ENCODE measurements at regions not wholly inside any gene's neighbourhood (a gene's known extent, or its start where the extent isn't known, plus 50 kb on each side); places are given as distances from the start of the nearest gene placed in this dataset.
"Not testable (repeated sequence)": the region's sequence is repeated elsewhere in the genome, so short reads cannot be mapped to it uniquely, and the experiment has no call there.

DNA sequence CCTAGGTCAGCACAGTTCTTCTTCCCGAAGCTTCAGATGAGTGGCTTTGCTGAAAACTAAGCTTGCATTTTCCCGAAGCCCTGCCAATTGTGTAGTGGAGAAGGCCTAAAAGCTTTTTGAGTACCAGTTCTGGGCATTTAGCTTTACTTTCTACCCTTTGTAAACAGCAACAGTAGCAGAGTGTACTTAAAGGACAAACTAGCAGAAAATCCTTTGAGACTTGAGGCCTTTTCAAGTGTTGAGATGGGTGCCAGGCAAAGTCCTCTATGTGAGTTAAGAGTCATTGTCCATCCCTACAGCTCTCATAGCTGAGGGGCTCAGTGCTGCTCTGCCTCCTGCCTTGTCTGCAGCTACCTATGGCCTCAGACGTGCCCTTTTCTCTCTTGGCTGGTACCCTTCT, 368.2 kb downstream of the CCSER2 start:
- ChIA-PET POLR2A (no interaction called here), CTCF (no interaction called here)

DNA sequence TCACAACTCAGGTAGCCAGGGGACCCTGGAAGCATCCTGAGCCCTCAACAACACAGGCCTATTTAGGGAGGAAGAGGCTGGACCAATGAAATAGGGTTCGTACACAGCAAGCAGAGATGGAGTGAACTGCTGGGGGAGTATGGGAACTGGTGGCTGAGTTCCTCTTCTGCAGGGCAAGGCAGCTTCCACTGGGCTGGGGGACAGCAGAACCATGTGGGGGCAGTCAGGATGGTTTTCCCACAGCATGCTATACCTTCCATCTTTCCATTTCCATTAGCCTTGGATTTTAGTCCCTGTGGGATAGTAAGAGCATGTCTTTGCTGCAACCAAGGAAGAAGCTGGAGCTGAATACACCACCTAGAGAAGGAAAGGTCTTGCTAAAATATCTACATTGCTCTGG, 370.6 kb downstream of the CCSER2 start:
- POLR2A ChIA-PET: no interaction called here
- CTCF ChIA-PET: no interaction called here

DNA sequence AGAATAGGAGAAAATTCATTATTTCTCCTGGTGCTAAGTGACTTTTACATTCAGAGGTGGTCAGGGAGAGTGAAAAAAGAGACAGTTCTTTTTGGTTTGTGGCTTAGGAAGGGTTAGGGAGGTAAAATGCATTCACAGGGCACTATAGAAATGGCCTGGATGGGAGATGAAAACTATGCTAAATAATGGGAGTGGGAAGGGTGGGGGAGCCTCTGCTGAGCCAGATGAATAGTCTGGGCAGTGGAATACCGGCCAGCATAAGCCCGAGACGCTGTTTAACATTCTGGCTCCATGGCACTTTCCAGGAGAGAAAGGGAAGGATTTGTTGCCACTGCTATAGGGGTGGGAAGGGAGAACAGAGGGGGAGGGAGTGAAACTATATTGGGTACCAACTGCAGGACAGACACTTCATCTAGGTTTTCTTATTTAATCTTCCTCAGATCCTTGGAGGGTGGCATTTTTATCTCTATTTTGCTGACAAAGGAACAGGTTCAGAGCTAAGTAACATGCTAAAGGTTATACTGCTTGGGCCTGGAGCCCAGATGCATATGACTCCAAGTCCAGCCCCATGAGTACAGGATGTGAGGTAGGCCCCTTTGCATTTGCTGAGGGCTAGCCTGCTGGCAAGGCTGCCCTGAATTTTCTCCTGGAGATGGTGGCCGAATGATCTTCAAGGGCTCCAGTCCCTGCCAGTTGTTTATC, 372.4 kb downstream of the CCSER2 start:
- ChIA-PET CTCF (no interaction called here), POLR2A (no interaction called here)

DNA sequence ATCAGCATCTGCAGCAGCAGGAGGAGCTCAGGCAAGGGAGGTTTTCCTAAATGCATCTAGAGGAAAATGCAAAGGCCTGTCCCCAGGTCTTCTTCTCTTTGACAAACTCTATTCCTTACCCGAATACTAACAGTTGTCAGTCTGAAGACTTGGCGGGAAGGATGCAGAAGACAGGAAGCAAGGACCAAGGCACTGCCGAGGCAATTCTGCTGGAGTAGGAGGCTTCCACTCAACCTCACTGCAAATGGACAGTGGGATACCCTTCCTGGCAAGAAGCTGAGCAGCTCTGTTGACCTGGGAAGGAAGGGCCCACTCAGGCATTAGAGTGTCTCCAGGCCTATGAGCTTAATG, 373.0 kb downstream of the CCSER2 start:
- POLR2A ChIA-PET: no interaction called here
- CTCF ChIA-PET: no interaction called here

DNA sequence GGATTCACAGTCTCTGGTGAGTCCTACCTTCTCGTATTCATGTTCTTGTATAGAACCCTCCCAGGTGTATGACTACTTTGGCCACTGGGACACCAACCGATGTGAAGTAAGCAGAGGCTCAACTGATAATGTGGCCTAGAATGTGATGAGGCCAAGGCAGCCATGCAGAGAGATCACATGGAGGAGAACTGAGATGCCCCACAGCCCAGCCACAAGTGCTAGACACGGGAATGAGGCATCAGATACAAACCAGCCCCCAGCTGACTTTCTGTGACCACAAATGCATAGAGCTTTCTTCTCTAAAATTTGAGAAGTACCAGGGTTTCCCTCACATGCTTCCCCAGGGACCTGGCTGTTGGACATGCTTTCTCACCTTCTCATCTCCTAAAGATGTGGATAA, 375.7 kb downstream of the CCSER2 start:
- POLR2A ChIA-PET: no interaction called here

DNA sequence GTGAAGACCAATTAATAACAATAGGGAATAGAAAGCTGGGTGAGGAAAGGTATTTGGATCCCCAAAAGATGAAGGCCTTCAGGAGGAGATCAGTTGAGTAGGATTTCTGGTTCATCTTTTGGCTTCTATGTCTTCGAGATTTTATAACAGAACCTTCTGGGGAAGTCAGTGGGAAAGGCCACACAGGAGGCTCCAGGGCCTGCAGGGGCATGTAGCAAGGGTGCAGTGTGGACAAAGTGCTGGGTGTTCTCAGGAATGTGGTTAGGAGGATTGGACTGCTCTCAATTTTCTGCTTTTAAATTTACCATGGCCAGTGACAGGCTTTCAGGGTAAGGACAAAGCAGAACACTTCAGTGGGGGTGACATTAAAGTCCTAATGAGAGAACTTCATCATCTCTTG, 378.0 kb downstream of the CCSER2 start:
- ChIA-PET POLR2A (no interaction called here), CTCF (no interaction called here)

More for the DNA sequence above, 375.7 kb downstream of the CCSER2 start:
- CTCF ChIA-PET: no interaction called here

DNA sequence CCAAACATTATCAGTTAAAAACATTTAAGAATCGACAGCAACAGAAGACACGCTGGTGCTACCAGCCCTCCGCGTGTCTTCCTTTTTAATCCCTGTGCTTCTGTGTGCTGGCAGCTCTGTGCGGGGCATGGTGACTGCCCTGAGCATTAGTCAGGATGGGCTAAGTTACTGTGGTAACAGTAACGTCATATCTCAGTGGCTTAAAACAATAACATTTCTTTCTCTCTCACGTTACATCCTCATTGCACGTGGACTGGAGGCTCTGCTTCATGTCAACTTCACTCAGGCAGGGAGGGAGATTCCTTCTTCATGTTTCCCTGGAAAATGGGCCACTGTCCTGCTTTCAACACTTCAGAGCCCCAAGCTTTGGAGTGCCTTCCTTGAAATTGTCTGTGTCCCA, 378.5 kb downstream of the CCSER2 start:
- ChIA-PET CTCF (no interaction called here), POLR2A (no interaction called here)

DNA sequence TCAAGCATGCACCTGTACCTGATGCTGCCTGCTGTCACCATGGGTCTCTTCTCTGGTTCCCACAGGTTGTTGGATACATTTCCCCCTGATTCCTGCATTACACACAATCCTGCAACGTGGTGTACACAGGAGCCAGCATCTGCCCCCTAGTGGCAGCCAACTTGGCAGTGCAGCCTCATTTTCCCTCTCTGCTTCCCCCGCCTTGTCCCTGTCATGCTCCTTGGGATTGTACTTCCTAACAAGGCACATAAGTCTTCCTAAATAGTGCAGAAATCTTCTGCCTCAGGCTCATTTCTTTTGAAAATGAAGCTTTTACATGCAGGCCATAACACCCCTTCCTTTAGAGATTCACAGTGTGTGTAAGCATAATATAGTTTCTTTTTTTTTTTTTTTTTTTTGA, 387.5 kb downstream of the CCSER2 start:
- CTCF ChIA-PET: no interaction called here
- POLR2A ChIA-PET: no interaction called here

DNA sequence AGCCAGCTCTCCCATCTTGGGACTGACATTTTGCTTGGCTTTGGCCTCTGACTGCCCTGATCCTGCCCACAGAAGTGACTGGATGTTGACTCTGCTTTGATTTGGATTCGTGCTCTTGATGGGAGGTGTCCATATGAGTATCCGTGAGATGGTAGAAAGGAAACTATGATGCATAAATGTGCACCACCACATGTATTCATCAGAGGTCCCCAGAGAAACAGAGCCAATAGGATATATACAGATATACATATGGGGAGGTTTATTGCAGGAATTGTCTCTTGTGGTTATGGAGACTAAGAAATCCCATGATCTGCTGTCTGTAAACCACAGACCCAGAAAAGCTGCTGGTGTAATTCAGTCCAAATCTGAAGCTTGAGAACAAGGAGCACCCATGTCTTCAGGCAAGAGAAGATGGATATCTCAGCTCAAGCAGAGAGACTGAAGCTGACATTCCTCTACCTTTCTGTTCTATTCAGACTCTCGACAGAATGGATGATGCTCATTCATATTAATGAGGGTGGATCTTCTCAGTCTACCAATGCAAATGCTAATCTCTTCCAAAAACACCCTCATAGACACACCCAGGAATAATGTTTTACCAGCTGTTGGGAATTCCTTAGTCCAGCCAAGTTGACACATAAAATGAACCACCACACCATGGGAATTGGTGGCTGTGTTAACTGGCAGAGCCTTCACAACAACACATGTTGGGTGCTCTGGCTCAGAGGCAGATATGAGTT, 390.7 kb downstream of the CCSER2 start:
- CTCF ChIA-PET: no interaction called here

DNA sequence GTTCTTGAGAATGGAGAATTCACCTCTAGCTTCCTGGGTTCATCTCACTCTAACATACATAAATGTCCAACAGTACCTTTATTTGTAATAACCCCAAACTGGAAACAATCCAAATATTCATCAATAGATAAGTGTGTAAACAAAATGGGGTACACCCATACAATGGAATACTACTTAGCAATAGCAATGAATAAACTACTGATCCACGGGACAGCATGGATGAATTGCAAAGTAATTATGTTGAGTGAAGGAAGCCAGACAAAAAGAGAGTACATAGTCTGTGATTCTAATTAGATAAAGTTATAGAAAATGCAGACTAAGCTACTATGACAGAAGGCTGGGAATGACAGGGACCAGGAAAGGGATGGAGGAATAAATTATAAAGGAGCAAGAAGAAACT, 391.3 kb downstream of the CCSER2 start:
- POLR2A ChIA-PET: no interaction called here
- CTCF ChIA-PET: no interaction called here

More for the DNA sequence above, 390.7 kb downstream of the CCSER2 start:
- POLR2A ChIA-PET: no interaction called here

DNA sequence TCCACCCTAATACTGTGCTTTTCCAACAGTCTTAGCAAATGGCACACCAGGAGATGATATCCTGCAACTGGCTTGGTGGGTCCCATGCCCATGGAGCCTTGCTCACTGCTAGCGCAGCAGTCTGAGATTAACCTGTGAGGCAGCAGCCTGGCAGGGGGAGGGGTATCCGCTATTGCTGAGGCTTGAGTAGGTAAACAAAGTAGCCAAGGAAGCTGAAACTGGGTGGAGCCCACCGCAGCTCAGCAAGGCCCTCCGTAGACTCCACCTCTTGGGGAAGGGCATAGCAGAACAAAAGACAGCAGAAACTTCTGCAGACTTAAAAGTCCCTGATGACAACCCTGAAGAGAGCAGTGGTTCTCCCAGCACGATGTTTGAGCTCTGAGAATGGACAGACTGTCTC, 399.0 kb downstream of the CCSER2 start:
- CTCF ChIA-PET: no interaction called here
- POLR2A ChIA-PET: no interaction called here

DNA sequence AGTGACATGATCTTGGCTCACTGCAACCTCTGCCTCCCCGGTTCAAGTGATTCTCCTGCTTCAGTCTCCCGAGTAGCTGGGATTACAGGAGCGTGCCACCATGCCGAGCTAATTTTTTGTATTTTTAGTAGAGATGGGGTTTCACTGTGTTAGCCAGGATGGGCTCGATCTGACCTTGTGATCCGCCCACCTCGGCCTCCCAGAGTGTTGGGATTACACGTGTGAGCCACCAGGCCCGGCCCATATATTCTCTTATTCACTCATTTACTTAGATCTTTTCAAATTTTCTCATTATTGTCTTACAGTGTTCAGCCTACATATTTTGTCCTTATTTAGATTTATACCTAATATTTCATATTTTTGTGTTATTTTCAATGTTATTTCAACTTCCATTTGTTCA, 410.7 kb downstream of the CCSER2 start:
- POLR2A ChIA-PET: not testable (repeated sequence)

DNA sequence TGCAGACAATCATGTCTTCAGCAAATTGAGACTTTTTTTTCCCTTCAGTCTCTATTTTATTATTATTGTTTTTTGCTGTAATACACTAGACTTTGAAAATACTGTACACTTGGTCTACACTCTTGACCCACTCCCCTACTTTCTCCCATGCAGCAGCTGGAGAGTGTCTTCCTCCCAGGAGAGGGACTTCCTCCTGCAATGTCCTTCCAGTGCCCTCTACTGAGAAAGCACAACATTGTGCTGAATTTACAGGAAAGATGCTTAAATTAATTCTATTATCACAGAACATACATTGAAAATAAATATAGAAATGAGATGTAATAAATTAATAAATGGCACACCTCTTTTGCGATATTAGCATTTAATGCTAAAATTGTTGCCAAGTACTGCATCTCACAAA, 411.3 kb downstream of the CCSER2 start:
- ChIA-PET CTCF (no interaction called here), POLR2A (interaction anchor here (0.7 kb wide), 1 partner anchor 9 kb away, joined by 3 read pairs; no protein-coding TSS in a partner anchor)

More for the DNA sequence above, 410.7 kb downstream of the CCSER2 start:
- CTCF ChIA-PET: not testable (repeated sequence)

DNA sequence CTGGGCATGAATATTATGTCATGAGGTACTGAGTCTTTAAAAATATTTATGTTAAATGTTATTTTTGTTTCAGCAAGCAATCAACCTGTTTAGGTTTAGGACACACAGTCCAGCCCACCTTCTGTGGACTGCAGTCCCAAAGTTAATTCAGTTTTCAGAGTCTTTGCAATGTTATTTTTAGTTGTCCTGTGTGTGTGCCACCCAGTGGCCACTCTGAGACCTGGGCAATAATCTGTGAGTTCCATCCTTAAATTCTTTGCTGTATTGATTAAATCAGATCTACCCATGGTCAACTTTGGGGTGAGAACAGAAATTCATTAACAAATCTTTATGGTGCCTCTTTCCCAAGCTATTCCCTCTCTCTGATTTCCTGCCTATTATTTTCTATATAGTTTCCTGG, 415.1 kb downstream of the CCSER2 start:
- POLR2A ChIA-PET: no interaction called here
- CTCF ChIA-PET: no interaction called here

DNA sequence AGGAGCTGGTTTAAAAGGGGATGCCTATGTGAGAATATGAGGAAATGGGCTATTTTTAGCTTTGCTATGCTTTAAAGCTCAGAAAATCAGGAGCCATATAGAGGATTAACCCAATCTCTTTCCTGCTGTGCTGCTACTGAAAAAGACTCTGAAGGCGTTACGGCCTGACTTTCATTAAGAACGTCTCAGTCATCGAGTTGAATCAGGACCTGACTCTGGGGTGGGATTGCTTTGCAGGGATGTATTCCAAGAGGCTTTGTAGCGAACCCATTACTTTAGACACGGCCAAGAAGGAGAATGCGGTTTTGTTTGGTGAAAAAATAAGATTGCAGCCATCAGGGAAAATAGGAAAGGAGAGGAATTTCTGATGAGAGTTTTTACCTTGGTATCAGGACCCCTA, 426.9 kb downstream of the CCSER2 start:
- ChIA-PET CTCF (no interaction called here), POLR2A (no interaction called here)

DNA sequence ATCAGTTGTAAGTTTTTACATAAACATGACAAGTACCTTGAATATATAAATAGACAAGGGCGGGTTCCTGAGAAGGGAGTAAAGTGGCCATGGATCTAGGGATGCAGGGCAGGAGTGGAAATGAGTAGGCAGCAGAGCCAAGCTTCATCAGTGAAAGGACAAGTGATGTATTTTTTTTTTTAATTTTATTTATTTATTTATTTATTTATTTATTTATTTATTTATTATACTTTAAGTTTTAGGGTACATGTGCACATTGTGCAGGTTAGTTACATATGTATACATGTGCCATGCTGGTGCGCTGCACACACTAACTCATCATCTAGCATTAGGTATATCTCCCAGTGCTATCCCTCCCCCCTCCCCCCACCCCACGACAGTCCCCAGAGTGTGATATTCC, 428.3 kb downstream of the CCSER2 start:
- CTCF ChIA-PET, POLR2A ChIA-PET: not testable (repeated sequence)

DNA sequence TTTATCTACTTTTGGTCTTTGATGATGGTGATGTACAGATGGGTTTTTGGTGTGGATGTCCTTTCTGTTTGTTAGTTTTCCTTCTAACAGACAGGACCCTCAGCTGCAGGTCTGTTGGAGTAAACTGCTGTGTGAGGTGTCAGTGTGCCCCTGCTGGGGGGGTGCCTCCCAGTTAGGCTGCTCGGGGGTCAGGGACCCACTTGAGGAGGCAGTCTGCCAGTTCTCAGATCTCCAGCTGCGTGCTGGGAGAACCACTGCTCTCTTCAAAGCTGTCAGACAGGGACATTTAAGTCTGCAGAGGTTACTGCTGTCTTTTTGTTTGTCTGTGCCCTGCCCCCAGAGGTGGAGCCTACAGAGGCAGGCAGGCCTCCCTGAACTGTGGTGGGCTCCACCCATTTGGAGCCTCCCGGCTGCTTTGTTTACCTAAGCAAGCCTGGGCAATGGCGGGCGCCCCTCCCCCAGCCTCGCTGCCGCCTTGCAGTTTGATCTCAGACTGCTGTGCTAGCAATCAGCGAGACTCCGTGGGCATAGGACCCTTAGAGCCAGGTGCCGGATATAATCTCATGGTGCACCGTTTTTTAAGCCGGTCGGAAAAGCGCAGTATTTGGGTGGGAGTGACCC, 433.7 kb downstream of the CCSER2 start:
- POLR2A ChIA-PET, CTCF ChIA-PET: not testable (repeated sequence)

DNA sequence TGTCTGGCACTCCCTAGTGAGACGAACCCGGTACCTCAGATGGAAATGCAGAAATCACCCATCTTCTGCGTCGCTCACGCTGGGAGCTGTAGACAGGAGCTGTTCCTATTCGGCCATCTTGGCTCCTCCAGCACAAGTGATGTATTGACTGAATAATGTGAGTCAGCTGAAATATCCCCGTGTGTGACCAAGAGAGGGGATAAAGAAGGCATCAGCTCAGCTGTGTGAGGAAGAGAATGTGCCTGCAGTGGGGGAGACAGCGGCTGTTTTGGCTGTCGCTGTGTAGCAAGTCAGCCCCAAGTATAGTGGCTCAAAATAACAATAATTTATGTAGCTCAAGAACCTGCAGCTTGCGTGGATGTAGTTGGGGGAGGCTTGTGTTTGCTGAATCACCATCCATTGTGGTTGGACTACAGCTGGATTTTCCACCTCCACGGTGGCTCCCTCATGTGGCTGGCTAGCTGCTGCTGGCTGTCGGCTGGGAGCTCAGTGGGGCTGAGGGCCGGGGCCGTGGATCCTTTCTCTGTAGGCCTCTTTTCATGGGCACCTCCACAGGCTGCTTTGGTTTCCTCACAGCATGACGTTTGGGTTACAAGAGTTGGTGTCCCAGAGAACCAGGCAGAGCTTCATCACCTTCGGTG, 434.5 kb downstream of the CCSER2 start:
- POLR2A ChIA-PET: no interaction called here
- CTCF ChIA-PET: no interaction called here

DNA sequence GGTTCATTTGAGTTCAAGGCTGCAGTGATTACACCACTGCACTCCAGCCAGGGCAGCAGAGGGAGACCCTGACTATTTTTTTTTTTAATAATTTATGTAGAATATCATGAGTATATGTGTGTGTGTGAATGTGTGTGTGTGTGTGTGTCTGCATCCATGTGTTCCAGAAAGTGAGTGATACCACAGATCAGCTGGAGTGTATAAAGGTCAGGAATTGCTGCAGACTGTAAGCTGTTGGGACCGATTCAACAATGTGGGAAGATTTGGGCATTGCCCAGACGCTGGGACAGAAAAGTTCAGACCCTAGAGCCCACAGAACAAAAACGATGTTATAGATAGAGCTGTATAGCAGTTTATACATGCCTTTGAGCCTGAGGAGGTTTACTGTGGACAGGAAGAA, 435.6 kb downstream of the CCSER2 start:
- CTCF ChIA-PET: no interaction called here

DNA sequence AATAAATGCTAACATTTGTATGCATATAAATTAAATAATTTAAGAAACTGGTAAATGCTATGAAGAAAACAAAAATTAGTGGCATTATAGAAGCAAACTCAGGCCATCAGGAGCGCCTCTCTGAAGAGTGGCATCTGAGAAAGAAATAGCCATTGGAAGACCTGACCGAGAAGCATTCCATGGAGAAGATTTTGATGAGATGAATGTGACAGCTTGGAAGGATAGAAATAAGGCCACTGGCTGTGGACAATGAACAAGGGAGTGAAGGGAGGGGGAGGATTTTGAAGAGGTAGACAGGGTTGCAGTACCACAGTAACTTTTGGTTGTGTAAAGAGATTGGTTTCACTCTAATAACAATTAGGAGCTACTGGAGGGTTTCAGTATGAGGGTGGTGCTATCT, 436.7 kb downstream of the CCSER2 start:
- ChIA-PET POLR2A (no interaction called here), CTCF (no interaction called here)

More for the DNA sequence above, 435.6 kb downstream of the CCSER2 start:
- POLR2A ChIA-PET: no interaction called here

DNA sequence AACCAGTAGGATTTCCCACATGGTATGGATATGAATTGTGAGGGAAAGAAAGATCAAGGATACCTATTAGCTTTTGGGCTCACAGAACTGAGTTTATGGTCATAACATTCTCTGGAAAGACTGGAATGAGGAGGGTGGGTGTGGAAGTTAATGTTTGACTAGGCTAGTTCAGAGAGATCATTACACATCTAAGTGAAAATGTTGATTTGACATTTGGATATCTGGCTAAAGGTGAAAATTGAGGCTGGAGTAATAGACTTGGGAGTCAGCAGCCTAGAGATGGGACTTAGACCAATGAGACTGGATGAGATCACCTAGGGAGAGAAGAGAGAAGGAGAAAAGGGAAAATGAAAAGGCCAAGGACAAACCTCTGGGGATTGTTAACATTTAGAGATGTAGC, 437.3 kb downstream of the CCSER2 start:
- POLR2A ChIA-PET: no interaction called here
- CTCF ChIA-PET: no interaction called here
